Testis (tissue), 2 donors: ENCODE measurements at regions not wholly inside any gene's neighbourhood (a gene's known extent, or its start where the extent isn't known, plus 50 kb on each side); places are given as distances from the start of the nearest gene placed in this dataset.

ENCODE experiments used
- DNase-seq: peaks from one replicate; pipeline ENCODE4 v3.0.0-alpha.2; 2019
- H3K27ac ChIP-seq, 2 donors: fragments of 200-600 bp; sonication (generic); one replicate each; pipeline ENCODE4 v1.5.1; 2019
- H3K27me3 ChIP-seq: fragments of 200-600 bp; sonication (generic); one replicate; pipeline ENCODE4 v1.5.1; 2019
- H3K36me3 ChIP-seq: fragments of 200-600 bp; sonication (generic); one replicate; pipeline ENCODE4 v1.5.1; 2017; ENCODE audit warnings: low read depth; ENCODE audit errors: missing control alignments
- H3K4me1 ChIP-seq: fragments of 200-600 bp; sonication (generic); one replicate; pipeline ENCODE4 v1.5.1; 2019
- H3K4me3 ChIP-seq, 2 donors: fragments of 200-600 bp; sonication (generic); one replicate each; pipeline ENCODE4 v1.5.1; 2017 to 2019
- H3K9me3 ChIP-seq: fragments of 200-600 bp; sonication (generic); one replicate; pipeline ENCODE4 v1.5.1; 2017
- CTCF ChIP-seq, 3 experiments: fragments of 450-650 bp in 2 of 3; fragments of 200-600 bp in 1 of 3; sonication (generic) in 1 of 3; IDR thresholded peaks; one replicate each; pipeline ENCODE4 v1.5.1; 2016 to 2019; ENCODE audit warnings: antibody characterized with exemption in 3 of 3, mild to moderate bottlenecking in 2 of 3, moderate library complexity in 1 of 3
- POLR2A ChIP-seq: fragments of 450-650 bp; IDR thresholded peaks from one replicate; pipeline ENCODE4 v1.6.1; 2017; ENCODE audit warnings: antibody characterized with exemption, mild to moderate bottlenecking, moderate library complexity
- WGBS, 2 donors: methylation state at CpG; one replicate each; pipeline ENCODE4 v1.1.5; 2018; 5-methylcytosine and 5-hydroxymethylcytosine counted together
- intact Hi-C: fragments of 100-400 bp; cut with DNase I; formaldehyde crosslinking; loops from one replicate; pipeline ENCODE4 v1.15.1; 2023; ENCODE audit warnings: low total_unique reads

- 83 to 86% methylated on average over 2 of the region's 2 CpGs for WGBS, 2 donors
- Histone ChIP-seq H3K4me1 (no peaks in the 10 kb centered on the region), H3K36me3 (no peaks in the 10 kb centered on the region), H3K9me3 (no peaks in the 10 kb centered on the region), H3K4me3 (no peak overlapping the region), H3K27ac (no peak overlapping the region), H3K27me3 (no peaks in the 10 kb centered on the region)
- TF ChIP-seq POLR2A (no peak), CTCF (IDR thresholded peaks at IDR 0.05) (no peak)
- no peak for DNase-seq
- intact Hi-C loops = no loop called here
Measured at GRCh38 chr7:114309729-114310128, 104.9 kb upstream of the FOXP2 start.

- TF ChIP-seq POLR2A = no peak
- TF ChIP-seq CTCF (IDR thresholded peaks at IDR 0.05) = no peak
- Histone ChIP-seq H3K36me3 (no peaks in the 10 kb centered on the region), H3K9me3 (no peaks in the 10 kb centered on the region), H3K4me3 (no peak overlapping the region), H3K27me3 (no peaks in the 10 kb centered on the region), H3K27ac (no peak overlapping the region), H3K4me1 (no peaks in the 10 kb centered on the region)
- DNase-seq = no peak
- intact Hi-C loops = no loop called here
Measured at GRCh38 chr7:114303301-114303700, 111.3 kb upstream of the FOXP2 start.

GRCh38 chr7:114302858-114303257 is 111.8 kb upstream of the FOXP2 start:
- TF ChIP-seq POLR2A (no peak), CTCF (IDR thresholded peaks at IDR 0.05) (no peak)
- H3K4me1 ChIP-seq = no peaks in the 10 kb centered on the region
- WGBS, 2 donors = 87 to 91% methylated on average over 4 of the region's 4 CpGs

GRCh38 chr7:114298011-114298410 is 116.6 kb upstream of the FOXP2 start:
- H3K4me1 ChIP-seq = no peaks in the 10 kb centered on the region
- intact Hi-C loops = no loop called here
- WGBS, 2 donors = 61 to 72% methylated on average over 4 of the region's 4 CpGs
- H3K9me3 ChIP-seq = no peaks in the 10 kb centered on the region
- DNase-seq = no peak
- H3K27me3 ChIP-seq = no peaks in the 10 kb centered on the region
- H3K36me3 ChIP-seq = no peaks in the 10 kb centered on the region
- no peak overlapping the region for H3K4me3 ChIP-seq
- TF ChIP-seq POLR2A = no peak
- no peak for TF ChIP-seq CTCF (IDR thresholded peaks at IDR 0.05)
- no peak overlapping the region for H3K27ac ChIP-seq

More at GRCh38 chr7:114302858-114303257, 111.8 kb upstream of the FOXP2 start:
- Histone ChIP-seq H3K9me3 (no peaks in the 10 kb centered on the region), H3K27me3 (no peaks in the 10 kb centered on the region), H3K36me3 (no peaks in the 10 kb centered on the region), H3K4me3 (no peak overlapping the region), H3K27ac (no peak overlapping the region)
- DNase-seq = no peak
- intact Hi-C loops = no loop called here

GRCh38 chr7:114297121-114297520 is 117.5 kb upstream of the FOXP2 start:
- WGBS, 2 donors = 73 to 84% methylated on average over 16 of the region's 16 CpGs
- Histone ChIP-seq H3K36me3 (no peaks in the 10 kb centered on the region), H3K4me1 (no peaks in the 10 kb centered on the region), H3K27me3 (no peaks in the 10 kb centered on the region), H3K9me3 (no peaks in the 10 kb centered on the region), H3K27ac (no peak overlapping the region), H3K4me3 (no peak overlapping the region)
- no peak for DNase-seq
- intact Hi-C loops = no loop called here
- no peak for TF ChIP-seq CTCF (IDR thresholded peaks at IDR 0.05)
- TF ChIP-seq POLR2A = no peak
